GM08714 (cell line): ENCODE measurements at regions not wholly inside any gene's neighbourhood (a gene's known extent, or its start where the extent isn't known, plus 50 kb on each side); places are given as distances from the start of the nearest gene placed in this dataset.

Source experiments
- H3K4me3 ChIP-seq: fragments of 200-500 bp; sonication (Bioruptor generic); 2 replicates; pipeline ENCODE4 v1.5.1; 2014; ENCODE audit warnings: mild to moderate bottlenecking, low read length, inconsistent platforms
- ZNF274 ChIP-seq: IDR thresholded peaks from 2 replicates; pipeline ENCODE4 v1.6.1; 2012; ENCODE audit warnings: mild to moderate bottlenecking, low read depth, low read length

DNA sequence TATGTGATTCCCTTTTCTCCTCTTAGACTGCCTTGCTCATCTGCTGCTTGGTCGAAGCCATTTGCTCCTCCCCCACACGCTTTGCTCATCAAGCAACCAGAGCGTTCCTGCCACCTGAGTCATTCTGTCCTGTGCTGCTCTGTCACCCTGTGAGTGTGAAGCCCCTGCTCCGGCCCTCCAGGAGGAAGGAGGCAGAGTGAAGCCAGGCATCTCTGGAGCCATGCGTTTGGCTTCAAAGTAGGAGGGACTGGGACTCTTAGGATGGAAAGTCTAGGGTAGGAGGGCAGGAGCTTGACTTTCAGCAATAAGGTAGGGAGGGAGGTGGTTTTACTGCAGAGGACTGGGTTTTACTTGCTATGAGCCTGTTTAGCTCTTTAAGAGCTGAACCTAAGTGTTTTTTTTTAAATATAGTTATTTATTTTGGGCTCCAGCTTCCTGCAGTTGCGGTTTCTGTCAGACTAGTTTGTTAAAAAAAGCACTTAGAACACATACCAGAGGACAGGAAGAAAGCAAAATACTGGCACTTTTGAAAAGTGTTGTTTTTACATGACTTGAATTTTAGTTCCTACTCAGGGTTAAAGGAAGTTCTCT, 63.6 kb downstream of the SPINK2 start:
- peak overlapping the region; percentile 14; the same call in 1 of the 2 replicates for H3K4me3 ChIP-seq
- TF ChIP-seq ZNF274, result no peak

DNA sequence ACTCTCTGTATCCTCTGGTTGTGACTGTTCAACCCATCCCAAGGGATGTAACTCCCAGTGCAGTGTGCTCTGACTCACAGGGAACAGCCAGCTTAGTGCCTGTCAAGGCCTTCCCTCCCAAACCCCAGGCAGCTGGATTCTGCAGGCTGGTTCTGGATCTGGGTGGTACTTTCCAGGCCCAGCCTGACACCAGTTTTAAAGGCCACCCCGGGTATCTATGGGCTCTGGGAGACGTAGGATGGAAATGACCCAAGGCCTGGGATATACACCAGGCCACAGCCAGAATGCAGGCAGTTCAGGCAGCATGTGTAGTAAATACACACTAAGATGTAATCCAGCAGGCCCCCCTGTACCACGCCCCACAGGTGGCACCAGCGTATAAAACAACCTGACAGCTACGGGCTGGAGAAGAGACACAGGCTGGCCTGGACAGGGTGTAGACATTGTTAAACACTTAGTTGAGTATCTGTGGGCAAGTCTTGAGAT, 64.2 kb downstream of the SPINK2 start:
- no peak overlapping the region; the same call in 1 of the 2 replicates for H3K4me3 ChIP-seq

DNA sequence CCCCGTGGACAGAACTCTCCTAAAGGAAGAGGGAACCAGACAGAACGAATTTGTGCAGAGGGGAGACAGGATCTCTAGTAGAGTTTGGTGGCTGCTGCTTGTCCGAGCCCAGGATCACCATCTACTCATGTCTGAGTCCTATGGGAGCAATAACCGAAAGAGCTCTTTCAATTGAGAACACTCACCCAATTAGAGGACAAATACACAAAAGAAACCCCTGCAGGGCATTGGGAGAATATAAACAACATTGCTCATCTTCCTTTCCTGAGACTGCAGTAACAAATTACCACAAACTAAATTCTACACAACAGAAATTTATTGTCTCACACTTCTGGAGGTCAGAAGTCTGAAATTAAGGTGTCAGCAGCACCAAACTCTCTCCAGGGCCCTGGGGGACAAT, 65.6 kb downstream of the SPINK2 start:
- no peak for TF ChIP-seq ZNF274
- H3K4me3 ChIP-seq, result no peak overlapping the region

More for the DNA sequence above, 64.2 kb downstream of the SPINK2 start:
- no peak for TF ChIP-seq ZNF274

DNA sequence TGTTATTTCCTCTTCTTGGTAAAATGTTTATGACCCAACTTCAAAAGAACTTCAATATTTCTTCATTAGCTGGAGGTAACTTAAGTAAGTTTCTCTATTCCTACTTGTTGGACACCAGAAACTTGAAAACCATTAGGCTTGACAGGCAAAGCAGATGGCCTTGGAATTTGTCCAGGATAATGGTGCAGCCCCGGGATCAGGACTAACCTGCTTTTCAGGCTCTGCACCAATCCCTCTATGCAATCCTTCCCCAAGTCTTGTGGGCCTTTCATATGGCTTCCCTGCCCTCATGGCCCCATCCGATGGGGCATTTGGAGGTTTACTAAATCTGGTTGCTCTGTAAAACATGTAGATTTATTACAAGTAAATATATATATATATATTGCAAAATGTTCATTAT, 68.5 kb downstream of the SPINK2 start:
- H3K4me3 ChIP-seq, result no peak overlapping the region
- TF ChIP-seq ZNF274, result no peak

DNA sequence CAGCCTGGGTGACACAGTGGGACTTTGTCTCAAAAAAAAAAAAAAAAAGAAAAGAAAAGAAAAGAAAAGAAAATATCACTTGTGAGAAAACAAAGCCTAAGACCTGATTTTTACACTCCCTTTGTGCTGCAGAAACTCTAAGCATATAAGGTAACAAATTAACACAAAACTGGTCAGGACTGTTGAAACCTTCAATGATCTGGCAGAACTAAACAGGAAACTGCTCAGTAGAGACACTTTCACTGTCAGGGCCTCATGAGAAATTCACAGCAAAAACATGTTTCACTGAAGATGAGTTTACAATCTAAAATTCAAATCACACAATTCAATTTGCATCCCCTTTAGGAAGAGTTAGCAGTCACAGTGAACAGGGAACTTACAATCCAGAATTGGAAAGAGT, 69.1 kb upstream of the HOPX start:
- H3K4me3 ChIP-seq, result no peak overlapping the region
- no peak for TF ChIP-seq ZNF274

DNA sequence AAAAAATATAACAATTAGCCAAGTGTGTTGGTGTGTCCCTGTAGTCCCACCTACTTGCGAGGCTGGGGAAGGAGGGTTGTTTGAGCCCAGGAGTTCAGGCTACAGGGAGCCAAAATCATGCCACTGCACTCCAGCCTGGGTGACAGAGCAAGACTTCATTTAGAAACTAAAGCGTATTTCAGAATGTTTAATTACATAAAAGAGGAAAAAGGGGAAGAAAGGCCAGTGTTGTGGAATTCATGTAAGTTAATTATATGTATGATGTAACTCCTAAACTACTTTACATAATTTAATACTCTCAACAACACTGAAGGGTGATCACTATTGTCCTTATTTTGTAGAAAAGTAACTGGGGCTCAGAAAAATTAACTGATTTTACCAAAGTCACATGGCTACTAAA, 67.2 kb upstream of the HOPX start:
- TF ChIP-seq ZNF274, result no peak
- no peak overlapping the region for H3K4me3 ChIP-seq

DNA sequence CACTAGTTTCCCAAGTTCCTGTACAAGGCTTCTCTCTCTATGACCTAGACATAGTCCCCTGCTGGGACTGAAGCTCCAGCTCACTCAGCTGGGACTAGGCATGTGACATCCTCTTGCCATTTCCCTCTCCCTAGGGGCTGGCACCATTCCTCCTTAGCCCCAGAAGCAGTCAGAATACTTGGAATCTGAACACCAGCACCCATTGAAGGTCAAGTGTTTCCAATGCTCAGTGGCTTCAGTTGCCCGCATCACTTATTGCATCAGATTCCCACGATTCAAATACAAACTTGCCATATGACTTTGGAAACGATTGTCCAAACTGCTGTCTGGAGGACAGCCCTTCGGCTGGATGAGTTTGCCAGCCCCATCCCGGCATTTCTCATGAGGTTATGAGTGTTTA, 65.5 kb upstream of the HOPX start:
- H3K4me3 ChIP-seq, result no peak overlapping the region
- no peak for TF ChIP-seq ZNF274

DNA sequence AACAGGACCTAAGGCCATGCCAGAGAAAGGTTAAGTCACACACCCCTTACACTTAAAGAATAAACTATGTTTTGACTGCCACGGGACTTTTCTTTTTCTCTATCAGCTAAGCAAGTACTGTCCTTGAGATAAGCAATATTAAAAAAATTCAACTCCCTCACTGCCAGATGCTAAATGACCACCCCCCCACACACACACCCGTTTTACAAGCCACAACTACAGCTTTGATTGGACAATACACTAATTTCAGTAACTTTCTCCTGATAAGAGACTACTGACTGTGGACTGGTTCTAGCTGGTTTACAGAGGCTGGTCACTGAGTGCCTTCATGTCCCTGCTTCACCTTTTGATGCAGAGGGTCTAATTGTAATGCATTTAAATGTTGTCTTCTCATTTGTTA, 63.9 kb upstream of the HOPX start:
- TF ChIP-seq ZNF274, result no peak
- no peak overlapping the region for H3K4me3 ChIP-seq

DNA sequence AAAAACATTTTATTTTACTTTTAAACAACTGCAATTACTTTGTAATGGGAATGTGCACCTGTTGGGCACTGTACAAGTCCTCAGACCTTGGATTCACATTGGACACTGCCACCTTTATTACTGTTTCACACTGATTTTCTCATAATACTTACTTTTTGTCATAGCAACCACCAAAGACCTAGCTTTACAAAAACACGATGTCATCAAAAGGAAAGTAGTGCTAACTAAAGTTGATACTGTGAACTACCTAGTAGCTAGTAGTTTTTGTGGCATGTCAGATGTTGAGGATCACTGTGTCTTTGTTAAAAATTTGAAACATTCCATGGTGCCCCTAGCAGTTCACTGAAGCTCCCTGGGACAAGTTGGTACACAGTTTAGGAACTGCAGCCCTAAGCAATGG, 62.9 kb upstream of the HOPX start:
- no peak for TF ChIP-seq ZNF274
- H3K4me3 ChIP-seq, result no peak overlapping the region

DNA sequence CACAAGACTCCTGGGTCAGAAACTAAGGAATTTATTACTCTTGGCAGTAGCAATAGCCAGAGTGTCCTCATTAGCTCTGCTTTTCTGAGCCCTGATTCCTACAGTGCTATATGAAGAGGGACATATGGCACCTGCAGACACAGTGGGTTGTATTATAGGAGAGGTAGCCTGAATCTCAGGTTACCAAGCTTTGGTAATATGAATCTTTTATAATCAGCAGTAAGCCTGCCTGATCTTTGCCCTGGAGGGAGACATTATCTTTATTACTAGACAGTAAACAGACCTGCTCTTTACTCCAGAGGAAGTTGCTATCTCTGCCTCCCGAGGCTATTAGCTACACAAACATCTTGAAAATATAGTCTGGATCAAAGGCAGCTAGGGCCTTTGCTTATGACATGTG, 62.5 kb upstream of the HOPX start:
- TF ChIP-seq ZNF274, result no peak
- H3K4me3 ChIP-seq, result no peak overlapping the region

DNA sequence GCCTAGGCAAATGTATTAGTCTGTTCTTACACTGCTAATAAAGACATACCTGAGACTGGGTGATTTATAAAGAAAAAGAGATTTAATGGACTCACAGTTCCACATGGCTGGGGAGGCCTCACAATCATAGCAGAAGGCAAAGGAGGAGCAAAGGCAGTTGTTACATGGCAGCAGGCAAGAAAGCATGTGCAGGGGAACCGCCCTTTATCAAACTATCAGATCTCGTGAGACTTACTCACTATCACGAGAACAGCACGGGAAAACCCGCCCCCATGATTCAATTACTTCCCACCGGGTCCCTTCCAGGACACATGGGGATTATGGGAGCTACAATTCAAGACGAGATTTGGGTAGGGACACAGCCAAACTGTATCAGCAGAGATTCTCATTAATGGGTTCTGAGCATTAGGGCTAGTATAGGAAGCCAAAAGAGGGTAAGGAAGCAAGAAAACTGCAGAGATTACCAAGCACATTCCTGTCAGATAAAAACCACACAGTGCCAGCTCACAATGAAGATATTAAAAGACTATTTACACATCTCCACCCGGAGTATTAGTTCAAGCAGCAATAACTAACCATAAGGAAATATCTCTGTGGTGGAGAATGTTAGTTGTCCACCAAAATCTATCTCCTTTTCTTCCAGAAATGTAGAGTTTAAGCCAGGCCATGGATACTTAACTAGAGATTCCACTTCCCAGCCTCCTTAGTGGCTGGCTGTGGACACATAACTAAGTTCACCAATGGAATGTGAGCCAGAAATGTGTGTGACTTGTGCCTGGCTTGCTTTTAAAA, 61.2 kb upstream of the HOPX start:
- H3K4me3 ChIP-seq, result no peak overlapping the region
- no peak for TF ChIP-seq ZNF274

DNA sequence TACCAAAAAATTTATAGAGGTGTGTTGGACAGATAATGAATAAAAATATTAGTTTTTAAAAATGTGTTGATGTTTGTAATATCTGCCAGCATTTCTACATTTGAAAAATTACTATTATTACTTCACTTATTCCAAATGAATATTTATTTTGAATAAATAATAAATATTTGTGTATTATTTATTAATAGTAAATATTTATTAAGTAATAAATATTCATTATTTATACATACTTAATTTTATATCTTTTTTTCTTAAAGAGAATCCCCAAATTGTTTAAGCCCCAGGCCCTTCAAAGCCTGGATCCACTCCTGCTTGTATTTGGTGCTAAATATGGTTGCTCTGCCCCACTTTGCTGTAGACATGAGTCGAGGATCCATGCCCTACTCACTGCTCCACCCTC, 60.5 kb upstream of the HOPX start:
- H3K4me3 ChIP-seq, result no peak overlapping the region
- TF ChIP-seq ZNF274, result no peak

DNA sequence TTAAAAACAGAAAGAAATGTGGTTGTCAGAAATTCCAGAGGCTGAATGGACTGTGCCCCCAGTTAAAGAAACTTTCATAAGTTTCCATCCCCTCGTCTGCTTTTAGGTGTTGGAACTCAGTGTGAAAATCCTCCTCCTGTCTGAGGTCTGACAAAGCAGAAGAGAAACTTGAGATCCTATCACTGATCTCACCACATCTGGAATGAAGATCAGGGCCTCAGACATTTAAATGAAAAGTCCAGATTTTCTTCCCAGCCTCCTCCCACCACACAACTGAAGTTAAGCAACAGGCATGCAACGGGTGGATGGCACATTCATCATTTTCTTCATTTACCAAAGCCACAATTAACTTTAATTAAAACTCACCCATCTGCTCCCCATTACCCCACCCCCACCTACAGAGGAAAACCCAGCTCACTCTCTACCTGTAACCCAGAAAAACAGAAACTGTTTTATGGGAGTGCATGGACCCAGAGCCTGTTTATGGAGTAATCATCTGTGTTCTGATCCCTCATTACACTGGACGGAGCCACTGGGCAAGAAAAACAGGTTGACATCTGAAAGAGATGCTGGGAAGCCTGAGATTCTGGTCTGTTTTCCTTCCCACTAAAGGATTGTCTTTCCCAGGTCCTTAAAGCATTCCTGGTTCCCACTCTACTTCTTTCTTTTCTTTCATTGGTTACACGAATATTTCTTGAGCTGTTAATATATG, 58.1 kb upstream of the HOPX start:
- no peak for TF ChIP-seq ZNF274
- no peak overlapping the region for H3K4me3 ChIP-seq

DNA sequence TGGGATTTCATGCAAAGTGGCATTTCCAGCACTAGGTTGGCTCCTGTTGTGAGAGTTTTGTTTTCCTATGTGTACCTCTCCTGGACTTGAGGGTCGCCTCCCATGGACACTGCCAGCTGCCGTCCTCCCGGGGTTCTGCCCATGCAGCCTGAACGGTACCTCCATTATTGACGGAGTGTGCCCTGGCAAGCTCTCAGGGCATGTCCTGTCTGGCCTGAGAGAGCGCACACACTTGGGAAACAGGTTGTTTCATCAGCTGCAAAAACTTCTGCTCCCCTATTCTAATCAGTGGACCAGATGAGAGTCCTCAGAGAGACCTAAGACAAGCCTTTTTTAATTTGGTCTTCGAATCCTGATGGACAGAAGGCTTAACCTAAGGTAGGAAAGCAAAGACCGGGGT, 56.6 kb upstream of the HOPX start:
- TF ChIP-seq ZNF274, result no peak
- H3K4me3 ChIP-seq, result no peak overlapping the region

DNA sequence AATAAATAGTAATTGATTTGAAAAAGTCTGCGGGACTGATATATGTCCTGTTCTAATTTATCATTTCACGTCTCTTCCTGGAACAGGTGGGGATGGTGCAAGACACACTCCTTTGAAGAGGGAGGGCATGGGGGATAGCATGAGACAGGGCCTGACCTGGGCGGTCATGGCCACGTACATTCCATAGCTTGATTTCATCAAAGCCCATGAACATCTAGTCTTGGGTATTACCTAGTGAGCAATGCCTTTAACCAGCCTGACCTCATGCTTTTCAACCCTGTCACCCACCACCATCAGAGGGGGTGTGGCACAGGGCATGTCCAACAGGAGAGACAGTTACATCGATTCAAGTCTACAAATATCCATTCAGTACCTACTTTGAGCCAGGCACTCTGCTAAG, 52.3 kb upstream of the HOPX start:
- H3K4me3 ChIP-seq, result no peak overlapping the region
- no peak for TF ChIP-seq ZNF274
